Vagina (tissue), 2 donors: ENCODE measurements at regions not wholly inside any gene's neighbourhood (a gene's known extent, or its start where the extent isn't known, plus 50 kb on each side); places are given as distances from the start of the nearest gene placed in this dataset.

Experiments
- POLR2A ChIP-seq, 2 donors: fragments of 450-650 bp; IDR thresholded peaks; one replicate each; pipeline ENCODE4 v1.6.1; 2017; ENCODE audit warnings: antibody characterized with exemption in 2 of 2, mild to moderate bottlenecking in 2 of 2, moderate library complexity in 2 of 2
- POLR2AphosphoS5 ChIP-seq, 2 donors: sonication (generic); formaldehyde crosslinking; IDR thresholded peaks; one replicate each; pipeline ENCODE4 v1.9.0; 2017; ENCODE audit warnings: antibody characterized with exemption in 2 of 2, mild to moderate bottlenecking in 2 of 2, low read depth in 1 of 2; ENCODE audit not compliant: insufficient read depth in 1 of 2
- TF ChIP-seq, protein P1 (sequence below), 3 experiments: fragments of 450-650 bp in 2 of 3; fragments of 200-600 bp in 1 of 3; sonication (generic) in 1 of 3; IDR thresholded peaks; one replicate each; pipeline ENCODE4 v1.5.1; 2017 to 2019; ENCODE audit warnings: antibody characterized with exemption in 3 of 3, mild to moderate bottlenecking in 2 of 3, moderate library complexity in 2 of 3

DNA sequence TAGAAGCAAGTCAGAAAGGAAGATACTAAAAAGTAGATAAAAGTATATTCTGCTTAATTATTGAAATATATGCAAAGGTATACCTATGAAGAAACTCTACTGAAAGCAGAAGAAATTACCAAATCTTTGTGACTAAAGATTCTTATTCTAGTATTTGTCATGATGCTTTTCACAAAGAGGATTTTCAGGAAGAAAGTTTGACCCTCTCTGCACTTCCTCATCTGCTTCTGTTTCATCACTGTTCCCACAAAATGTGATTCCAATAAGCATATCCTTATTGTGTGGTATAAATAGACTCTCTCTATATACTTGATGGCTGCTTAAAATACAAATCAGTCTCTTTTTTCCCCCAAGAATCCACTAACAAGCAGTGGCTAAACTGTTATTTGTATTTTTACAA lies 2139.6 kb upstream of the ACO1 start:
- TF ChIP-seq POLR2A (IDR thresholded peaks at IDR 0.05) (no peak), POLR2AphosphoS5 (IDR thresholded peaks at IDR 0.05; ENCODE audit: insufficient read depth in 1 of 2, low read depth in 1 of 2) (no peak)
- TF ChIP-seq, protein P1, sequence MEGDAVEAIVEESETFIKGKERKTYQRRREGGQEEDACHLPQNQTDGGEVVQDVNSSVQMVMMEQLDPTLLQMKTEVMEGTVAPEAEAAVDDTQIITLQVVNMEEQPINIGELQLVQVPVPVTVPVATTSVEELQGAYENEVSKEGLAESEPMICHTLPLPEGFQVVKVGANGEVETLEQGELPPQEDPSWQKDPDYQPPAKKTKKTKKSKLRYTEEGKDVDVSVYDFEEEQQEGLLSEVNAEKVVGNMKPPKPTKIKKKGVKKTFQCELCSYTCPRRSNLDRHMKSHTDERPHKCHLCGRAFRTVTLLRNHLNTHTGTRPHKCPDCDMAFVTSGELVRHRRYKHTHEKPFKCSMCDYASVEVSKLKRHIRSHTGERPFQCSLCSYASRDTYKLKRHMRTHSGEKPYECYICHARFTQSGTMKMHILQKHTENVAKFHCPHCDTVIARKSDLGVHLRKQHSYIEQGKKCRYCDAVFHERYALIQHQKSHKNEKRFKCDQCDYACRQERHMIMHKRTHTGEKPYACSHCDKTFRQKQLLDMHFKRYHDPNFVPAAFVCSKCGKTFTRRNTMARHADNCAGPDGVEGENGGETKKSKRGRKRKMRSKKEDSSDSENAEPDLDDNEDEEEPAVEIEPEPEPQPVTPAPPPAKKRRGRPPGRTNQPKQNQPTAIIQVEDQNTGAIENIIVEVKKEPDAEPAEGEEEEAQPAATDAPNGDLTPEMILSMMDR (IDR thresholded peaks at IDR 0.05), result no peak
